AG10803 (cell line): ENCODE measurements at regions not wholly inside any gene's neighbourhood (a gene's known extent, or its start where the extent isn't known, plus 50 kb on each side); places are given as distances from the start of the nearest gene placed in this dataset.
A peak's percentile ranks its signal among the peaks of the same experiment; 100 is the strongest.

Source experiments
- DNase-seq: peaks from one replicate; pipeline ENCODE4 v3.0.0; 2010; ENCODE audit warnings: low read depth
- H3K4me3 ChIP-seq: 2 replicates; pipeline ENCODE4 v1.5.1; 2011; ENCODE audit warnings: mild to moderate bottlenecking, low read length, control low read depth
- CTCF ChIP-seq: conservative IDR thresholded peaks from 2 replicates; pipeline ENCODE4 v1.5.1; 2011; ENCODE audit warnings: mild to moderate bottlenecking, low read length, control low read depth, inconsistent platforms

GRCh38 chr3:31164381-31164780 lies 269.9 kb upstream of the GADL1 start:
- no peak for TF ChIP-seq CTCF
- no peak for DNase-seq

GRCh38 chr3:31165399-31165860 lies 271.0 kb upstream of the GADL1 start:
- DNase-seq: peak; percentile 25
- no peak for TF ChIP-seq CTCF
- no peak overlapping the region for H3K4me3 ChIP-seq

More at GRCh38 chr3:31164381-31164780, 269.9 kb upstream of the GADL1 start:
- no peak overlapping the region for H3K4me3 ChIP-seq

GRCh38 chr3:31166249-31166885 lies 271.9 kb upstream of the GADL1 start:
- H3K4me3 ChIP-seq: no peak overlapping the region
- peak; percentile 85 for DNase-seq
- TF ChIP-seq CTCF: no peak

GRCh38 chr3:31167666-31168065 lies 273.2 kb upstream of the GADL1 start:
- peak; percentile 44 for DNase-seq
- H3K4me3 ChIP-seq: no peak overlapping the region
- TF ChIP-seq CTCF: no peak

GRCh38 chr3:31170932-31171670 lies 276.6 kb upstream of the GADL1 start:
- TF ChIP-seq CTCF: no peak
- no peak overlapping the region for H3K4me3 ChIP-seq
- DNase-seq: peak; percentile 100

GRCh38 chr3:31172336-31172735 lies 277.9 kb upstream of the GADL1 start:
- H3K4me3 ChIP-seq: no peak overlapping the region
- DNase-seq: no peak
- TF ChIP-seq CTCF: no peak
